GM12878 (cell line): ENCODE measurements at regions not wholly inside any gene's neighbourhood (a gene's known extent, or its start where the extent isn't known, plus 50 kb on each side); places are given as distances from the start of the nearest gene placed in this dataset.

Experiments used
- ATAC-seq: fragments of 200-7000 bp; cut with Tn5 transposase; 3 replicates; pipeline ENCODE4 v1.9.1; 2020; ENCODE audit warnings: mild to moderate bottlenecking, moderate library complexity
- BruUV-seq: library from RNA; stranded (reverse); fragments of 400-500 nt; replicated peaks from 2 replicates; lab custom pipeline; 2021; lab: Mats Ljungman, UMichigan
- CTCF ChIA-PET: fragments of 300-600 bp; sonication (Branson Sonifier 250); formaldehyde crosslinking; extraction: SDS; loops from one replicate; lab custom pipeline; 2021; ENCODE audit warnings: inconsistent platforms; lab: Yijun Ruan, JAX
- POLR2A ChIA-PET: fragments of 350-600 bp; formaldehyde crosslinking; extraction: SDS; loops from one replicate; lab custom pipeline; 2021; ENCODE audit warnings: inconsistent platforms; lab: Charles Lee
- RAD21 ChIA-PET: fragments of 300-600 bp; sonication (Branson Sonifier 250); formaldehyde crosslinking; loops from one replicate; lab custom pipeline; 2023; ENCODE audit warnings: antibody characterized with exemption; ENCODE audit not compliant: unreplicated experiment; lab: Charles Lee
- SMC1A ChIA-PET: fragments of 300-600 bp; sonication (Branson Sonifier 250); formaldehyde crosslinking; loops from one replicate; lab custom pipeline; 2023; ENCODE audit not compliant: unreplicated experiment, uncharacterized antibody; lab: Charles Lee
- DNase-seq: peaks from one replicate; pipeline ENCODE4 v3.0.0-alpha.2; 2011; ENCODE audit warnings: low read depth, low spot score
- FAIRE-seq: peaks from 3 replicates; lab custom pipeline; 2011; peaks lifted over from hg19 to GRCh38; lab: Jason Lieb, UNC
- H2AFZ ChIP-seq: 2 replicates; pipeline ENCODE4 v1.6.0; 2011; ENCODE audit warnings: low read depth, low read length, control low read depth; ENCODE audit not compliant: control insufficient read depth
- H3K27ac ChIP-seq: 2 replicates; pipeline ENCODE4 v1.5.1; 2011; ENCODE audit warnings: control low read depth; ENCODE audit not compliant: control insufficient read depth, insufficient read depth
- H3K27me3 ChIP-seq, 2 experiments: replicated peaks in 1 of 2; 2 replicates each; pipeline versions ENCODE4 v1.6.0 to v1.6.1; 2011; ENCODE audit warnings: low read length in 1 of 2; ENCODE audit not compliant: control insufficient read depth in 2 of 2, insufficient read depth in 2 of 2
- H3K36me3 ChIP-seq, 2 experiments: 2 replicates each; pipeline ENCODE4 v1.5.1; 2011; ENCODE audit warnings: low read length in 1 of 2; ENCODE audit not compliant: control insufficient read depth in 2 of 2, insufficient read depth in 2 of 2
- H3K4me1 ChIP-seq: 2 replicates; pipeline ENCODE4 v1.6.1; 2011; ENCODE audit warnings: mild to moderate bottlenecking, low read length, moderate library complexity, mixed read lengths; ENCODE audit not compliant: control insufficient read depth, insufficient read depth
- H3K4me2 ChIP-seq: 2 replicates; pipeline ENCODE4 v1.6.0; 2011; ENCODE audit warnings: control low read depth; ENCODE audit not compliant: control insufficient read depth, insufficient read depth
- H3K4me3 ChIP-seq: fragments of 200-600 bp; sonication (generic); 2 replicates; pipeline ENCODE4 v1.5.1; 2016
- H3K79me2 ChIP-seq: 2 replicates; pipeline ENCODE4 v1.6.0; 2011; ENCODE audit warnings: low read length; ENCODE audit not compliant: control insufficient read depth, insufficient read depth
- H3K9ac ChIP-seq: 2 replicates; pipeline ENCODE4 v1.8.0; 2011; ENCODE audit warnings: low read length, control low read depth, mixed read lengths; ENCODE audit not compliant: control insufficient read depth, insufficient read depth
- H3K9me3 ChIP-seq: replicated peaks from 3 replicates; pipeline ENCODE4 v1.5.1; 2011; ENCODE audit warnings: mild to moderate bottlenecking, low read length; ENCODE audit not compliant: control insufficient read depth, insufficient read depth
- H4K20me1 ChIP-seq: 2 replicates; pipeline ENCODE4 v1.6.0; 2011; ENCODE audit not compliant: control insufficient read depth, insufficient read depth
- BCLAF1 ChIP-seq: fragments of 450-650 bp; IDR thresholded peaks from 2 replicates; pipeline ENCODE4 v1.6.1; 2017; ENCODE audit warnings: antibody characterized with exemption, mild to moderate bottlenecking, moderate library complexity
- CHD2 ChIP-seq: IDR thresholded peaks from 2 replicates; pipeline ENCODE4 v1.6.1; 2011; ENCODE audit warnings: low read depth, low read length, improper control_type of control experiment, borderline replicate concordance
- CREM ChIP-seq: IDR thresholded peaks from 2 replicates; pipeline ENCODE4 v1.6.1; 2014; ENCODE audit warnings: antibody characterized with exemption, low read depth
- CUX1 ChIP-seq: IDR thresholded peaks from 2 replicates; pipeline ENCODE4 v1.6.1; 2012; ENCODE audit warnings: improper control_type of control experiment, low read depth, low read length; ENCODE audit not compliant: insufficient replicate concordance
- EED ChIP-seq: sonication (generic); IDR thresholded peaks from 2 replicates; pipeline ENCODE4 v1.6.1; 2016; ENCODE audit warnings: antibody characterized with exemption, low read depth
- JUND ChIP-seq: IDR thresholded peaks from 2 replicates; pipeline ENCODE4 v1.6.1; 2012; ENCODE audit warnings: low read depth, mild to moderate bottlenecking, low read length, improper control_type of control experiment, moderate library complexity
- KLF5 ChIP-seq: fragments of 450-650 bp; IDR thresholded peaks from 2 replicates; pipeline ENCODE4 v1.6.1; 2014; ENCODE audit warnings: mild to moderate bottlenecking; ENCODE audit not compliant: partially characterized antibody
- LARP7 ChIP-seq: fragments of 450-650 bp; IDR thresholded peaks from 2 replicates; pipeline ENCODE4 v1.6.1; 2017; ENCODE audit warnings: mild to moderate bottlenecking
- MTA3 ChIP-seq: IDR thresholded peaks from 2 replicates; pipeline ENCODE4 v1.6.1; 2012; ENCODE audit warnings: low read length, inconsistent platforms, borderline replicate concordance
- POLR2A ChIP-seq: IDR thresholded peaks from 2 replicates; pipeline ENCODE4 v1.6.1; 2011; ENCODE audit warnings: low read depth, mild to moderate bottlenecking, low read length
- POLR2AphosphoS2 ChIP-seq: IDR thresholded peaks from 2 replicates; pipeline ENCODE4 v1.6.1; 2011; ENCODE audit warnings: low read depth, mild to moderate bottlenecking, low read length, improper control_type of control experiment, moderate library complexity
- RAD51 ChIP-seq: fragments of 450-650 bp; IDR thresholded peaks from 2 replicates; pipeline ENCODE4 v1.6.1; 2016; ENCODE audit warnings: moderate library complexity, mild to moderate bottlenecking, inconsistent platforms
- SP1 ChIP-seq: IDR thresholded peaks from one replicate; pipeline ENCODE4 v1.6.1; 2011; ENCODE audit warnings: low read depth, low read length
- STAT3 ChIP-seq: IDR thresholded peaks from 2 replicates; pipeline ENCODE4 v1.6.1; 2011; ENCODE audit warnings: low read depth, low read length, improper control_type of control experiment
- ZBTB33 ChIP-seq: fragments of 450-650 bp; IDR thresholded peaks from 2 replicates; pipeline ENCODE4 v1.6.1; 2017; ENCODE audit warnings: mild to moderate bottlenecking
- ZNF24 ChIP-seq: fragments of 450-650 bp; IDR thresholded peaks from 2 replicates; pipeline ENCODE4 v1.6.1; 2017; ENCODE audit warnings: antibody characterized with exemption, mild to moderate bottlenecking
- ZNF622 ChIP-seq: fragments of 450-650 bp; IDR thresholded peaks from 2 replicates; pipeline ENCODE4 v1.6.1; 2017; ENCODE audit warnings: mild to moderate bottlenecking, inconsistent platforms
- WGBS: methylation state at CpG from one replicate; pipeline ENCODE4 v1.1.6; 2016; ENCODE audit warnings: low lambda C conversion rate; ENCODE audit not compliant: insufficient replicate concordance, insufficient coverage; ENCODE audit errors: missing lambda C conversion rate; 5-methylcytosine and 5-hydroxymethylcytosine counted together
- in situ Hi-C: fragments of 300-500 bp; cut with MboI; formaldehyde crosslinking; loops from 9 replicates; pipeline ENCODE4 v1.14.3; 2018; ENCODE audit warnings: mixed read lengths
- intact Hi-C: fragments of 100-400 bp; cut with micrococcal nuclease; formaldehyde crosslinking; loops from one replicate; pipeline ENCODE4 v1.14.2; 2022; ENCODE audit not compliant: unreplicated experiment

- TF ChIP-seq CUX1 (no peak), SP1 (no peak), JUND (no peak)
Observed at GRCh38 chr21:18772404-18772803, 368.8 kb upstream of the TMPRSS15 start (continued).

DNA sequence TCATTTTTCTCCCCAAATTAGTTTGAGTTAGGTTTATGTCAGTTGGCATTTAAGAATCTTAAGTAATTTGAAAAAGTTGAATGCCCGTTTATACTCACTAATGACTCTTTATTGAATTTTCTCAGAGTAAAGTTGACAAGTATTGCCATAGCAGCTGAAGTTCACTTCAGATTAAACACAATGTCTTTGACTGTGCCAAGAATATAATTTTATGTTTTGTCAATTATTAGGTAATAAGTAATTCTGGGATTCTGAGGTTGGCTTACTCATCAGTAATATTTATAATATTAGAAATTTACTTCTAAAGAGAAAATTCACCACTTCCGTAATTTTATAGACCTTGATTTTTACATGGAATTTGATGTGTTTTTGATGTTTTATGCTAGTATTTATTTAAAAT is 369.3 kb upstream of the TMPRSS15 start:
- Histone ChIP-seq H2AFZ (no peak overlapping the region), H3K9ac (no peak overlapping the region), H3K4me1 (no peaks in the 10 kb centered on the region), H3K9me3 (no peaks in the 10 kb centered on the region), H3K36me3 (no peaks in the 10 kb centered on the region)
- WGBS = 50% methylated on average over 2 of the region's 2 CpGs
- CTCF ChIA-PET = no interaction called here
- intact Hi-C loops = no loop called here
- RAD21 ChIA-PET = no interaction called here
- ATAC-seq (no peak), DNase-seq (no peak)
- POLR2A ChIA-PET = no interaction called here
- TF ChIP-seq ZNF24 (no peak), BCLAF1 (no peak), KLF5 (no peak), POLR2AphosphoS2 (no peak), MTA3 (no peak), CHD2 (no peak), ZNF622 (no peak), EED (no peak), LARP7 (no peak), STAT3 (no peak), RAD51 (no peak), CREM (no peak), ZBTB33 (no peak), POLR2A (no peak)
- TF ChIP-seq, all 136 proteins: peak for 0
- BruUV-seq = no TSS peak
- Histone ChIP-seq H3K79me2 (no peaks in the 10 kb centered on the region), H3K4me2 (no peak overlapping the region), H3K27ac (no peak overlapping the region), H3K27me3 (no peaks in the 10 kb centered on the region), H4K20me1 (no peaks in the 10 kb centered on the region), H3K4me3 (no peak overlapping the region)
- FAIRE-seq = no peak
- SMC1A ChIA-PET = no interaction called here
- in situ Hi-C loops = no loop called here
